Esophagus squamous epithelium (tissue), 5 donors: ENCODE measurements at regions not wholly inside any gene's neighbourhood (a gene's known extent, or its start where the extent isn't known, plus 50 kb on each side); places are given as distances from the start of the nearest gene placed in this dataset.
"Not testable (repeated sequence)": the region's sequence is repeated elsewhere in the genome, so short reads cannot be mapped to it uniquely, and the experiment has no call there.

ENCODE experiments used
- DNase-seq: peaks from one replicate; lab custom pipeline; 2025; lab: John Stamatoyannopoulos, UW
- H3K27ac ChIP-seq, 4 donors: fragments of 200-600 bp; sonication (generic); one replicate each; pipeline ENCODE4 v1.5.1; 2016 to 2019; ENCODE audit warnings: mild to moderate bottlenecking in 1 of 4
- H3K27me3 ChIP-seq, 4 donors: fragments of 200-600 bp; sonication (generic); 1 replicate in 3 of 4; 2 replicates in 1 of 4; pipeline versions ENCODE4 v1.5.1 to v1.6.0; 2017 to 2021; ENCODE audit warnings: antibody characterized with exemption in 1 of 4
- H3K36me3 ChIP-seq, 3 donors: fragments of 200-600 bp; sonication (generic); one replicate each; pipeline ENCODE4 v1.5.1; 2016 to 2019
- H3K4me1 ChIP-seq, 3 donors: fragments of 200-600 bp; sonication (generic); one replicate each; pipeline ENCODE4 v1.5.1; 2017 to 2019
- H3K4me3 ChIP-seq, 4 donors: fragments of 200-600 bp; sonication (generic); 1 replicate in 3 of 4; 2 replicates in 1 of 4; pipeline ENCODE4 v1.5.1; 2016 to 2019; ENCODE audit warnings: mild to moderate bottlenecking in 2 of 4, moderate library complexity in 1 of 4
- H3K9me3 ChIP-seq, 3 donors: fragments of 200-600 bp; sonication (generic); one replicate each; pipeline ENCODE4 v1.5.1; 2016 to 2019
- CTCF ChIP-seq, 6 experiments: fragments of 450-650 bp in 4 of 6; fragments of 200-600 bp in 2 of 6; sonication (generic) in 2 of 6; IDR thresholded peaks; one replicate each; pipeline ENCODE4 v1.5.1; 2016 to 2019; ENCODE audit warnings: antibody characterized with exemption in 6 of 6, mild to moderate bottlenecking in 4 of 6, moderate library complexity in 4 of 6
- POLR2A ChIP-seq, 4 donors: fragments of 450-650 bp; IDR thresholded peaks; one replicate each; pipeline ENCODE4 v1.6.1; 2017; ENCODE audit warnings: antibody characterized with exemption in 4 of 4, mild to moderate bottlenecking in 4 of 4, moderate library complexity in 3 of 4
- WGBS, 2 donors: methylation state at CpG; one replicate each; pipeline ENCODE4 v1.1.5; 2018; 5-methylcytosine and 5-hydroxymethylcytosine counted together
- intact Hi-C: fragments of 100-400 bp; cut with DNase I; formaldehyde crosslinking; loops from one replicate; pipeline ENCODE4 v1.15.0; 2022
- donor health status: DM: yes; HTN: yes; CAD: no.

- 29 to 75% methylated on average over 5 of the region's 5 CpGs for WGBS, 2 donors
- H3K4me3 ChIP-seq = no peak overlapping the region
- H3K27ac ChIP-seq = no peak overlapping the region
- TF ChIP-seq CTCF (IDR thresholded peaks at IDR 0.05) (no peak), POLR2A (IDR thresholded peaks at IDR 0.05) (no peak)
- intact Hi-C loops = no loop called here
- no peaks in the 10 kb centered on the region for H3K27me3 ChIP-seq
- no peak for DNase-seq
- no peaks in the 10 kb centered on the region for H3K9me3 ChIP-seq
- H3K36me3 ChIP-seq = no peaks in the 10 kb centered on the region
- peaks cover 0 to 20% (median 6%) of the 10 kb centered on the region in 3 donors for H3K4me1 ChIP-seq
These were observed 276.7 kb downstream of the SOX4 start for GRCh38 chr6:21870076-21870730.

GRCh38 chr6:21871831-21872230 is 278.3 kb downstream of the SOX4 start:
- Histone ChIP-seq H3K9me3 (no peaks in the 10 kb centered on the region), H3K4me1 (peaks cover 0 to 20% (median 6%) of the 10 kb centered on the region in 3 donors), H3K36me3 (no peaks in the 10 kb centered on the region), H3K4me3 (no peak overlapping the region), H3K27ac (no peak overlapping the region), H3K27me3 (no peaks in the 10 kb centered on the region)
- WGBS, 2 donors = 83 to 93% methylated on average over 5 of the region's 5 CpGs
- TF ChIP-seq CTCF (IDR thresholded peaks at IDR 0.05) (no peak), POLR2A (IDR thresholded peaks at IDR 0.05) (no peak)
- intact Hi-C loops = no loop called here
- DNase-seq = no peak

- 71 to 73% methylated on average over 2 of the region's 2 CpGs for WGBS, 2 donors
These were observed 279.2 kb downstream of the SOX4 start for GRCh38 chr6:21872749-21873148.

GRCh38 chr6:21873562-21873961 is 280.0 kb downstream of the SOX4 start:
- H3K27me3 ChIP-seq = no peaks in the 10 kb centered on the region
- H3K4me1 ChIP-seq = peaks cover 0 to 20% (median 6%) of the 10 kb centered on the region in 3 donors
- H3K4me3 ChIP-seq = no peak overlapping the region
- 16 to 35% methylated on average over 9 to 10 of the region's 10 CpGs for WGBS, 2 donors
- H3K9me3 ChIP-seq = no peaks in the 10 kb centered on the region
- no peak for DNase-seq
- intact Hi-C loops = no loop called here
- TF ChIP-seq CTCF (IDR thresholded peaks at IDR 0.05) = no peak
- TF ChIP-seq POLR2A (IDR thresholded peaks at IDR 0.05) = no peak
- no peak overlapping the region for H3K27ac ChIP-seq
- no peaks in the 10 kb centered on the region for H3K36me3 ChIP-seq

More at GRCh38 chr6:21872749-21873148, 279.2 kb downstream of the SOX4 start:
- peaks cover 0 to 20% (median 6%) of the 10 kb centered on the region in 3 donors for H3K4me1 ChIP-seq
- TF ChIP-seq POLR2A (IDR thresholded peaks at IDR 0.05) (no peak), CTCF (IDR thresholded peaks at IDR 0.05) (no peak)
- no peak overlapping the region for H3K27ac ChIP-seq
- no peaks in the 10 kb centered on the region for H3K36me3 ChIP-seq
- no peaks in the 10 kb centered on the region for H3K27me3 ChIP-seq
- no peaks in the 10 kb centered on the region for H3K9me3 ChIP-seq
- intact Hi-C loops = no loop called here
- no peak for DNase-seq
- no peak overlapping the region for H3K4me3 ChIP-seq

- Histone ChIP-seq H3K36me3 (no peaks in the 10 kb centered on the region), H3K27ac (no peak overlapping the region), H3K9me3 (no peaks in the 10 kb centered on the region), H3K4me3 (no peak overlapping the region), H3K27me3 (no peaks in the 10 kb centered on the region), H3K4me1 (peaks cover 0 to 18% (median 6%) of the 10 kb centered on the region in 3 donors)
- no peak for DNase-seq
- 78 to 92% methylated on average over 2 to 4 of the region's 5 CpGs for WGBS, 2 donors
- intact Hi-C loops = no loop called here
- TF ChIP-seq POLR2A (IDR thresholded peaks at IDR 0.05) (no peak), CTCF (IDR thresholded peaks at IDR 0.05) (no peak)
These were observed 280.8 kb downstream of the SOX4 start for GRCh38 chr6:21874372-21874771.

- H3K27me3 ChIP-seq, H3K4me3 ChIP-seq, H3K9me3 ChIP-seq, H3K27ac ChIP-seq, H3K4me1 ChIP-seq, DNase-seq, H3K36me3 ChIP-seq, intact Hi-C loops: not testable (repeated sequence)
- WGBS, 2 donors = 59 to 85% methylated on average over 4 of the region's 4 CpGs
These were observed 283.5 kb downstream of the SOX4 start for GRCh38 chr6:21877037-21877436.

GRCh38 chr6:21880249-21880648 is 286.7 kb downstream of the SOX4 start:
- H3K4me3 ChIP-seq, H3K27ac ChIP-seq, intact Hi-C loops, H3K36me3 ChIP-seq, H3K9me3 ChIP-seq, H3K27me3 ChIP-seq, H3K4me1 ChIP-seq, DNase-seq: not testable (repeated sequence)
- 78 to 81% methylated on average over 2 of the region's 2 CpGs for WGBS, 2 donors
